CD4-positive, alpha-beta memory T cell (primary cell): ENCODE measurements at regions not wholly inside any gene's neighbourhood (a gene's known extent, or its start where the extent isn't known, plus 50 kb on each side); places are given as distances from the start of the nearest gene placed in this dataset.

ENCODE experiments used
- CTCF ChIA-PET: fragments of 350-600 bp; sonication (Branson Sonifier 250); formaldehyde crosslinking; loops from one replicate; lab custom pipeline; 2021; ENCODE audit warnings: inconsistent platforms; ENCODE audit not compliant: partially characterized antibody; lab: Charles Lee
- POLR2A ChIA-PET: fragments of 350-600 bp; sonication (Branson Sonifier 250); formaldehyde crosslinking; loops from one replicate; lab custom pipeline; 2021; ENCODE audit not compliant: partially characterized antibody; lab: Charles Lee
- DNase-seq, 5 donors: peaks; one replicate each; pipeline versions ENCODE4 v3.0.0 to v3.0.0-alpha.2; 2020 to 2022; ENCODE audit warnings: mixed read lengths in 1 of 5
- H3K27ac ChIP-seq: one replicate; pipeline ENCODE4 v1.7.0; 2013; ENCODE audit warnings: low read depth, low read length
- H3K27me3 ChIP-seq: 2 replicates; pipeline ENCODE4 v1.7.0; 2013; ENCODE audit warnings: mild to moderate bottlenecking, low read length, moderate library complexity; ENCODE audit not compliant: insufficient read depth
- H3K36me3 ChIP-seq: 2 replicates; pipeline ENCODE4 v1.7.0; 2013; ENCODE audit warnings: mild to moderate bottlenecking, low read length, moderate library complexity; ENCODE audit not compliant: insufficient read depth
- H3K4me1 ChIP-seq: 2 replicates; pipeline ENCODE4 v1.7.0; 2013; ENCODE audit warnings: mild to moderate bottlenecking, low read length, moderate library complexity; ENCODE audit not compliant: insufficient read depth
- H3K4me3 ChIP-seq, 2 donors: one replicate each; pipeline ENCODE4 v1.7.0; 2013; ENCODE audit warnings: low read length in 2 of 2, mild to moderate bottlenecking in 1 of 2
- H3K9me3 ChIP-seq, 2 donors: one replicate each; pipeline ENCODE4 v1.7.0; 2013; ENCODE audit warnings: low read length in 2 of 2, control low read depth in 1 of 2; ENCODE audit not compliant: control insufficient read depth in 1 of 2
- H3K27ac Mint-ChIP-seq, 7 donors: one replicate each; pipeline ENCODE4 v1.8.0; 2020 to 2021; ENCODE audit warnings: mixed read lengths in 7 of 7, mild to moderate bottlenecking in 6 of 7, inconsistent platforms in 3 of 7, moderate library complexity in 3 of 7
- H3K27me3 Mint-ChIP-seq, 2 donors: one replicate each; pipeline ENCODE4 v1.8.0; 2020 to 2021; ENCODE audit warnings: mixed read lengths in 2 of 2
- H3K36me3 Mint-ChIP-seq, 2 donors: one replicate each; pipeline ENCODE4 v1.8.0; 2020 to 2021; ENCODE audit warnings: mixed read lengths in 2 of 2, inconsistent platforms in 1 of 2, mild to moderate bottlenecking in 1 of 2
- H3K4me1 Mint-ChIP-seq, 4 donors: one replicate each; pipeline ENCODE4 v1.8.0; 2020 to 2021; ENCODE audit warnings: mixed read lengths in 4 of 4, mild to moderate bottlenecking in 1 of 4
- H3K4me3 Mint-ChIP-seq, 8 donors: one replicate each; pipeline ENCODE4 v1.8.0; 2020 to 2021; ENCODE audit warnings: mixed read lengths in 8 of 8, mild to moderate bottlenecking in 7 of 8, moderate library complexity in 6 of 8, inconsistent platforms in 3 of 8
- H3K9me3 Mint-ChIP-seq, 8 donors: one replicate each; pipeline ENCODE4 v1.8.0; 2020 to 2021; ENCODE audit warnings: mixed read lengths in 8 of 8, mild to moderate bottlenecking in 5 of 8, inconsistent platforms in 3 of 8, moderate library complexity in 1 of 8
- intact Hi-C: fragments of 100-400 bp; cut with micrococcal nuclease; formaldehyde crosslinking; loops from one replicate; pipeline ENCODE4 v1.15.1; 2023

DNA sequence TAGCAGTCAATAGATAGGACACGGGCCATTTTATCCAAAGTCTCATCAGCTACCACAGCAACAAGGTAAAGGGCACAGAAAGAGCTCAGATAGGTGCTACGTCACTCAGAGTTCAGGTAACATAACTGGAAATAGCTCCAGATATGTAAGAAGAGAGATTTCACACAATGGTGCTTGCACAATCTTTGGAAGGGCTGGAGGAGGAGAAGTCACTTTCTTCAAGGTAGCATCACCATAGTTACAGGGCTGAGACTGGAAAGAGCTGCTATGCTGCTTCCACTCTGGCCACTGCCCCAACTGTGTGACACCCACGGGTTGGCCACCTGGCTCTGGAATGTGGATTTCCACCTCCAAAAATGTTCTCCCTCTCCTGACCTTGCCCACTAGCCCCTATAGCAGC lies 448.8 kb upstream of the THBS1 start:
- DNase-seq = no peak
- Histone ChIP-seq H3K4me1 (no peaks in the 10 kb centered on the region), H3K9me3 (no peaks in the 10 kb centered on the region), H3K27me3 (no peaks in the 10 kb centered on the region), H3K4me3 (no peak overlapping the region), H3K36me3 (no peaks in the 10 kb centered on the region), H3K27ac (no peak overlapping the region)
- H3K4me3 Mint-ChIP-seq = no peak overlapping the region
- CTCF ChIA-PET = interaction anchor here (1.4 kb wide), 1 partner anchor 9 kb away, joined by 5 read pairs; no protein-coding TSS in a partner anchor
- intact Hi-C loops = no loop called here
- POLR2A ChIA-PET = no interaction called here
- H3K9me3 Mint-ChIP-seq = no peaks in the 10 kb centered on the region
- H3K36me3 Mint-ChIP-seq = no peaks in the 10 kb centered on the region
- no peak overlapping the region for H3K27ac Mint-ChIP-seq
- H3K27me3 Mint-ChIP-seq = peaks cover 0 to 4% of the 10 kb centered on the region in 2 donors
- no peaks in the 10 kb centered on the region for H3K4me1 Mint-ChIP-seq

DNA sequence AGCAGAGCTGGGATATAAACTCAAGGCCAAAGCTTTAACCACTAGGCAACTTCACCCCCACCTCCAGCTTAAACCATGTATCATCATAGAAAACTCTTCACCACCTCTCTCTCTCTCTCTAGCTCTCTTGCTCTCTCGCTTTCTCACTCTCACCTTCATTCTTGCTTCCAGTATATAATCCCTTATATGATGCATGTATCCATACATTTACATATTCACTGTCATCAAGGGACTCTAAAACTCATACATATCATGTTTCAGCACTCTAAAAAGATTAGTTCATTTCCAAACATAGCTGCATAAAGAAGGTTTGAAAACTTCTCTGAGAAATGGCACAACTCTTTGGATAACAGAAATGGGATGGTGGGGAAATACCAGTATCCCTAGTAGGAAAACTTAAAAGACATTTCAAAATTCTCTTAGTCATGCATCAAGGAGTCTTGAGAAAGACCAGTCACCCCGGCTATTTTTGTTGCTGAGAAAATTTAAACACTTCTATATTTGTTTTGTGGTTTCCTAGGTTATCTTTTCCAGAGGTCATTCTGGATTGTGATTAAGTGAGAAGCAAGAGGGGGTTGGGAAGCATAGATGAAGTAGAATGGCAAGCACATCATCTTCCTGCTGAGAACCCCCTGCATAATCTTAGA lies 447.8 kb upstream of the THBS1 start:
- H3K4me3 ChIP-seq = no peak overlapping the region
- no peaks in the 10 kb centered on the region for H3K27me3 ChIP-seq
- Mint-ChIP-seq H3K36me3 (no peaks in the 10 kb centered on the region), H3K9me3 (no peaks in the 10 kb centered on the region), H3K4me3 (no peak overlapping the region), H3K4me1 (no peaks in the 10 kb centered on the region), H3K27ac (no peak overlapping the region), H3K27me3 (peaks cover 0 to 4% of the 10 kb centered on the region in 2 donors)
- no peak for DNase-seq
- no peaks in the 10 kb centered on the region for H3K4me1 ChIP-seq
- intact Hi-C loops = no loop called here
- H3K27ac ChIP-seq = no peak overlapping the region
- CTCF ChIA-PET = no interaction called here
- H3K36me3 ChIP-seq = no peaks in the 10 kb centered on the region
- POLR2A ChIA-PET = no interaction called here
- H3K9me3 ChIP-seq = no peaks in the 10 kb centered on the region

DNA sequence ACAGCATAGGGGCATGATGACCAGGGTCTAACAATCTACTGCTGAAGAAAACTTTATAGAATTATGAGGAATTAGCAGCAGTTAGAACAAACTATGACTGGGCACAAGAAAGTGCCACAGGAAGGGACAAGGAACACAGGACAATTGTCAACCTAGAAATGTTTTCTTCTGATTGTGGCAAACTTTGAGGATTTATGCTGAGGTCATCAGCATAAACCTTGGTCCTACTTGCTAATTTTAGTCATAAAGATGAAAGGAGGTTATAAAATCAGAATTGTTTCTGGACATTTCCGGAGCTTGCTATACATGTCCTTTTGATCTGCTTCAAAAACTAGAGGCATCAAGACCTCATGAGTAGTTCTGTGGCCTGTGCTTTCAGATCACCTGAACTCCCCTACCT lies 446.6 kb upstream of the THBS1 start:
- CTCF ChIA-PET = interaction anchor here (1.0 kb wide), 1 partner anchor 9 kb away, joined by 4 read pairs; no protein-coding TSS in a partner anchor
- Mint-ChIP-seq H3K4me1 (no peaks in the 10 kb centered on the region), H3K27me3 (peaks cover 0 to 8% of the 10 kb centered on the region in 2 donors), H3K27ac (no peak overlapping the region), H3K36me3 (no peaks in the 10 kb centered on the region), H3K9me3 (no peaks in the 10 kb centered on the region), H3K4me3 (no peak overlapping the region)
- no peak overlapping the region for H3K4me3 ChIP-seq
- POLR2A ChIA-PET = no interaction called here
- H3K27me3 ChIP-seq = no peaks in the 10 kb centered on the region
- no peaks in the 10 kb centered on the region for H3K4me1 ChIP-seq
- no peak overlapping the region for H3K27ac ChIP-seq
- no peaks in the 10 kb centered on the region for H3K36me3 ChIP-seq
- no peak for DNase-seq
- H3K9me3 ChIP-seq = no peaks in the 10 kb centered on the region
- intact Hi-C loops = no loop called here

DNA sequence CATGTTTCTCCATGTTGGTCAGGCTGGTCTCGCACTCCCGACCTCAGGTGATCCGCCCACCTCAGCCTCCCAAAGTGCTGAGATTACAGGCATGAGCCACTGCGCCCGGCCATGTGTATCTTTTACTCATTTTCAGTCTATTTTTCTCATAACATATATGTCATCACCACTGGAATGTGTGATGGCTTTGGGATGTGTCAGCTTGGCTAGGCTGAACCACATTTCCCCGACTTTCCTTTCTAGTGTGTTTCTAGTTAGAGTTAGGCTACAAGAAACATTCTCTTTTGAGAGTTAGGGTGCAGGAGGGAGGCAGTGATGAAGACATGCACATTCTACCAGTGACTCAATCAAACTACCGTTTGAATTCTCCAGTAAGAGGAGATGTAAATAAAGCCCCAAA lies 444.9 kb upstream of the THBS1 start:
- CTCF ChIA-PET = no interaction called here
- no peaks in the 10 kb centered on the region for H3K9me3 Mint-ChIP-seq
- POLR2A ChIA-PET = no interaction called here
- peaks cover 2 to 8% of the 10 kb centered on the region in 2 donors for H3K27me3 Mint-ChIP-seq
- intact Hi-C loops = no loop called here
- no peaks in the 10 kb centered on the region for H3K9me3 ChIP-seq
- H3K4me1 ChIP-seq = no peaks in the 10 kb centered on the region
- no peak overlapping the region for H3K27ac ChIP-seq
- H3K27me3 ChIP-seq = no peaks in the 10 kb centered on the region
- H3K36me3 Mint-ChIP-seq = no peaks in the 10 kb centered on the region
- H3K36me3 ChIP-seq = no peaks in the 10 kb centered on the region
- H3K27ac Mint-ChIP-seq = no peak overlapping the region
- H3K4me3 Mint-ChIP-seq = no peak overlapping the region
- H3K4me3 ChIP-seq = no peak overlapping the region
- H3K4me1 Mint-ChIP-seq = no peaks in the 10 kb centered on the region
- no peak for DNase-seq

DNA sequence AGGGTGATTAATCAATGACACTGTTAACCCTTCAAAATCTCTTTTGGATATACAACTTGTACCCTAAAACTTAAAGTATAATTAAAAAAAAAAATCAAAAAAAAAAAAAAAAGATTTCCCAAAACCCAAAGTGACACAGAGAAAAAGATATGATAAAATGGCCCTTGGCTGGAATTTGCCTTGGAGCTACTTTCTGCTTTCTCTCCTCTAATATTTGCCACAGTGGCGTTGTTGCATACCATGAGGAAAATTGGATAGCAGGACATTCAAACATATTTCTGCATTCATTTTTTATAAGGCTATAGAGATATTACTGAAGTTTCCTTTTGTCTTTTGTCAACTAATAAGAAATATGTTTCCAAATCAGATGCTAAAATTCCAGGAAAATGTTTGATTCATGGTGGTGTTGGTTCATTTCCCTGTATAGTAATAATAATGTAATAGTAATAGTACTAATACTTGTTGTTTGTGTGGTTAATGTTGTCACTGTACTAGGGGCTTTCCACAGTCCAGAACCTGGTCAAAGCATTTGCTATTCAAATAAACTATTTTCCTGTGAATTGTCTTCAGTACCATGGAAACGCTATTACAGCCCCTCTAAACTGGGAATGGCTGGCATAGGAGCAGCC lies 441.3 kb upstream of the THBS1 start:
- CTCF ChIA-PET = no interaction called here
- Histone ChIP-seq H3K36me3 (no peaks in the 10 kb centered on the region), H3K9me3 (no peaks in the 10 kb centered on the region), H3K4me1 (no peaks in the 10 kb centered on the region), H3K27ac (no peak overlapping the region), H3K27me3 (no peaks in the 10 kb centered on the region), H3K4me3 (no peak overlapping the region)
- DNase-seq = no peak
- Mint-ChIP-seq H3K4me3 (no peak overlapping the region), H3K4me1 (no peaks in the 10 kb centered on the region), H3K36me3 (no peaks in the 10 kb centered on the region), H3K27ac (no peak overlapping the region), H3K9me3 (no peaks in the 10 kb centered on the region), H3K27me3 (peaks cover 2 to 6% of the 10 kb centered on the region in 2 donors)
- POLR2A ChIA-PET = no interaction called here
- intact Hi-C loops = no loop called here

DNA sequence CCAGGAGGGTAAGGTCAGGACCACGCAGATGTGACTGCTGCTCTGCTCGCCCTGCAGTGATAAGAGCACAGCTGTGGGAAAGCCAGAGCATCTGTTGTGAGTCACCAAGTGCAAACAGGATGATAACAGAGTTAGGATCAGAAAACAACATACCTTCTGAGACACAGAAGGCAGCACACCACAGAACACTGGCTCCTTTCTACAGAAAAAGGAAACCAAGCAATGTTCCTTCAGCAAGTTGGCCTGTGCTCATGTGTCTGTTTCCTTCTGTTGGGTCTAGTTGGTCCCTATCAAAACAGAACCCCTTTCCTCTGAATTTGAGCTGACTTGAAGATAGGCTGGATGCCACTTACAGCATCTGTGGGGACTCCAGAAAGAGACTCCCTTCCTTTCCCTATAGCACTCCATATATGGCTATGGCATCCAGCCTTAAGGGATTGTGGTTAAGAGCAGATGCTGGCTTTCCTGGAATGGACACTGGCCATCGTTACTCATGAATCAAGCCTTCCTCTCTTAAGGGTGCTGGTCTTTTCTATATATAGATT lies 440.7 kb upstream of the THBS1 start:
- ChIA-PET POLR2A (no interaction called here), CTCF (no interaction called here)
- Histone ChIP-seq H3K27me3 (no peaks in the 10 kb centered on the region), H3K4me3 (no peak overlapping the region), H3K4me1 (no peaks in the 10 kb centered on the region), H3K27ac (no peak overlapping the region), H3K9me3 (no peaks in the 10 kb centered on the region), H3K36me3 (no peaks in the 10 kb centered on the region)
- H3K27ac Mint-ChIP-seq = no peak overlapping the region
- no peak for DNase-seq
- H3K27me3 Mint-ChIP-seq = peaks cover 2 to 6% of the 10 kb centered on the region in 2 donors
- no peaks in the 10 kb centered on the region for H3K9me3 Mint-ChIP-seq
- H3K4me1 Mint-ChIP-seq = no peaks in the 10 kb centered on the region
- intact Hi-C loops = no loop called here
- H3K36me3 Mint-ChIP-seq = no peaks in the 10 kb centered on the region
- H3K4me3 Mint-ChIP-seq = no peak overlapping the region

DNA sequence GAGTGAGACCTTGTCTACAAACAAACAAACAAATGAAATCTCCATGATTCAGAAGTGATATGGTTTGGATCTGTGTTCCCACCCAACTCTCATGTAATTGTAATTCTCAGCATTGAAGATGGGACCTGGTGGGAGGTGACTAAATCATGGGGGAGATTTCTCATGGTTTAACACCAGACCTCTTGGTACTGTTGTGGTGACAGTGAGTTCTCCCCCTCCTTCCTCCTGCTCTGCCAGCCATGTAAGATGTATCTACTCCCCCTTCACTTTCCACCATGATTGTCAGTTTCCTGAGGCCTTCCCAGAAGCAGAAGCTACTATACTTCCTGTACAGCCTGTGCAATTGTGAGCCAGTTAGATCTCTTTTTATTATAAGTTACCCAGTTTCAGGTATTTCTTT lies 438.4 kb upstream of the THBS1 start:
- ChIA-PET POLR2A (no interaction called here), CTCF (no interaction called here)
- DNase-seq = no peak
- Histone ChIP-seq H3K27ac (no peak overlapping the region), H3K36me3 (no peaks in the 10 kb centered on the region), H3K4me3 (no peak overlapping the region), H3K4me1 (no peaks in the 10 kb centered on the region), H3K27me3 (no peaks in the 10 kb centered on the region), H3K9me3 (no peaks in the 10 kb centered on the region)
- no peaks in the 10 kb centered on the region for H3K36me3 Mint-ChIP-seq
- no peak overlapping the region for H3K27ac Mint-ChIP-seq
- H3K4me3 Mint-ChIP-seq = no peak overlapping the region
- H3K4me1 Mint-ChIP-seq = no peaks in the 10 kb centered on the region
- H3K27me3 Mint-ChIP-seq = peaks cover 2 to 4% of the 10 kb centered on the region in 2 donors
- intact Hi-C loops = no loop called here
- no peaks in the 10 kb centered on the region for H3K9me3 Mint-ChIP-seq
